ENCODE measurements at regions not wholly inside any gene's neighbourhood (a gene's known extent, or its start where the extent isn't known, plus 50 kb on each side); places are given as distances from the start of the nearest gene placed in this dataset.

DNA sequence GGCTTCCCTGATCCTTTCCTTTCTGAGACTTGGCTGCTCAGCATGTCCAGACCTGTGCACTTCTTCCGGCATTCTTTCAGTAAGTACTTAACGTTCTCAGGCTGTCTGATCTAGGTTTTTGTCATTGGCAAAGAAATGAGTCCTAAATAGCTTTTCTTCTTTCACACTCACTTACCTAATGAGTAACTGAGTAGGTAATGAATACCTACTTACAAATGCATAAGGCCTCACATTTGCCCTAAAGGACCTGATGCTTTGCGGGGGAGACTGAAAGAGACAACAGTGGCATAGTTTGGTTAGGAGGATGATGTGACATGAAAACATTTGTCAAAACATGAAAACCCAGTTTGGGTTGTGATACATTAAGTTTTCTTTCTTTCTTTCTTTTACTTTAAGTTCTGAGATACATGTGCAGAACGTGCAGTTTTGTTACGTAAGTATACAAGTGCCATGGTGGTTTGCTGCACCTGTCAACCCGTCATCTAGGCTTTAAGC is 516.7 kb upstream of the CFAP20DC start:
- DNase-seq (no peak), ATAC-seq (no peak)
- Histone ChIP-seq H3K27me3 (ENCODE audit: control insufficient read depth, insufficient read depth, low read length) (no peaks in the 10 kb centered on the region), H3K9me3 (ENCODE audit: control insufficient read depth, insufficient read depth, low read length) (no peaks in the 10 kb centered on the region), H3K27ac (ENCODE audit: low read length) (no peak overlapping the region), H3K36me3 (ENCODE audit: control insufficient read depth, insufficient read depth, low read length) (no peaks in the 10 kb centered on the region), H3K4me3 (ENCODE audit: low read length) (no peak overlapping the region), H3K4me1 (ENCODE audit: control insufficient read depth, insufficient read depth, low read length) (no peaks in the 10 kb centered on the region)
- Mint-ChIP-seq H3K9me3 (no peaks in the 10 kb centered on the region), H3K27ac (no peak overlapping the region), H3K36me3 (no peaks in the 10 kb centered on the region), H3K4me3 (no peak overlapping the region), H3K4me1 (no peaks in the 10 kb centered on the region), H3K27me3 (ENCODE audit: low read depth in 2 of 2) (peaks cover 9 to 11% of the 10 kb centered on the region in 2 donors)
- 87% methylated on average over 6 of the region's 6 CpGs for WGBS (ENCODE audit: insufficient coverage)
- no peak for TF ChIP-seq CTCF (IDR thresholded peaks at IDR 0.05)
- intact Hi-C loops (cut with micrococcal nuclease) = no loop called here

GRCh38 chr3:59565125-59565524 is 515.3 kb upstream of the CFAP20DC start:
- no peak for TF ChIP-seq CTCF (IDR thresholded peaks at IDR 0.05)
- no peaks in the 10 kb centered on the region for H3K4me1 Mint-ChIP-seq
- no peak overlapping the region for H3K4me3 Mint-ChIP-seq

DNA sequence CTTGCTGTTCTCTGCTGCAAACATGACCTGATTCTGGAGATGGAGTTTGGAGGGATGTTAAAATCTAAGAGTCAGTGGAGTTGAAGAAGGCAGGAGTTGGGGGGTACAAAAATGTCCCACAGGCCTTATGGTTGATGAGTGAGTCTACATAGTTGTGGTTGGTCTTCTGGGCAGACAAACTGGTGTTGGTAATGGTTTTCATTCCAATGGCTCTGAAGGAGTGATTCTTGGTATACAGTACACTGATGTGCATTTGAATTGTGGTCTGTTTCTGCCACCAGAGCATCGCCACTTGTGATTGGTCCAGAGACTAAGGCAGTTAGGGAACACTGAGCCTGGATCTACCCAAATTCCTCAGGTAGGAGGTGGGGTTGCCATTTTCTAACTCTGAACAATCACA is 514.1 kb upstream of the CFAP20DC start:
- ATAC-seq = no peak
- DNase-seq = no peak
- H3K4me3 ChIP-seq (ENCODE audit: low read length) = no peak overlapping the region
- H3K4me3 Mint-ChIP-seq = no peak overlapping the region
- no peak for TF ChIP-seq CTCF (IDR thresholded peaks at IDR 0.05)
- no peaks in the 10 kb centered on the region for H3K27me3 ChIP-seq (ENCODE audit: control insufficient read depth, insufficient read depth, low read length)
- peaks cover 0 to 6% of the 10 kb centered on the region in 2 donors for H3K27me3 Mint-ChIP-seq (ENCODE audit: low read depth in 2 of 2)
- no peaks in the 10 kb centered on the region for H3K4me1 Mint-ChIP-seq
- intact Hi-C loops (cut with micrococcal nuclease) = no loop called here
- H3K27ac Mint-ChIP-seq = no peak overlapping the region
- no peaks in the 10 kb centered on the region for H3K4me1 ChIP-seq (ENCODE audit: control insufficient read depth, insufficient read depth, low read length)
- H3K36me3 Mint-ChIP-seq = no peaks in the 10 kb centered on the region
- WGBS (ENCODE audit: insufficient coverage) = 91% methylated on average over 1 of the region's 1 CpG
- H3K36me3 ChIP-seq (ENCODE audit: control insufficient read depth, insufficient read depth, low read length) = no peaks in the 10 kb centered on the region
- no peaks in the 10 kb centered on the region for H3K9me3 ChIP-seq (ENCODE audit: control insufficient read depth, insufficient read depth, low read length)
- no peak overlapping the region for H3K27ac ChIP-seq (ENCODE audit: low read length)
- no peaks in the 10 kb centered on the region for H3K9me3 Mint-ChIP-seq

More at GRCh38 chr3:59565125-59565524, 515.3 kb upstream of the CFAP20DC start:
- DNase-seq (no peak), ATAC-seq (no peak)
- Histone ChIP-seq H3K36me3 (ENCODE audit: control insufficient read depth, insufficient read depth, low read length) (no peaks in the 10 kb centered on the region), H3K27me3 (ENCODE audit: control insufficient read depth, insufficient read depth, low read length) (no peaks in the 10 kb centered on the region), H3K9me3 (ENCODE audit: control insufficient read depth, insufficient read depth, low read length) (no peaks in the 10 kb centered on the region), H3K4me3 (ENCODE audit: low read length) (no peak overlapping the region), H3K27ac (ENCODE audit: low read length) (no peak overlapping the region), H3K4me1 (ENCODE audit: control insufficient read depth, insufficient read depth, low read length) (no peaks in the 10 kb centered on the region)
- Mint-ChIP-seq H3K27me3 (ENCODE audit: low read depth in 2 of 2) (peaks cover 9 to 10% of the 10 kb centered on the region in 2 donors), H3K9me3 (no peaks in the 10 kb centered on the region), H3K36me3 (no peaks in the 10 kb centered on the region), H3K27ac (no peak overlapping the region)
- WGBS (ENCODE audit: insufficient coverage) = 100% methylated on average over 2 of the region's 2 CpGs
- intact Hi-C loops (cut with micrococcal nuclease) = no loop called here

DNA sequence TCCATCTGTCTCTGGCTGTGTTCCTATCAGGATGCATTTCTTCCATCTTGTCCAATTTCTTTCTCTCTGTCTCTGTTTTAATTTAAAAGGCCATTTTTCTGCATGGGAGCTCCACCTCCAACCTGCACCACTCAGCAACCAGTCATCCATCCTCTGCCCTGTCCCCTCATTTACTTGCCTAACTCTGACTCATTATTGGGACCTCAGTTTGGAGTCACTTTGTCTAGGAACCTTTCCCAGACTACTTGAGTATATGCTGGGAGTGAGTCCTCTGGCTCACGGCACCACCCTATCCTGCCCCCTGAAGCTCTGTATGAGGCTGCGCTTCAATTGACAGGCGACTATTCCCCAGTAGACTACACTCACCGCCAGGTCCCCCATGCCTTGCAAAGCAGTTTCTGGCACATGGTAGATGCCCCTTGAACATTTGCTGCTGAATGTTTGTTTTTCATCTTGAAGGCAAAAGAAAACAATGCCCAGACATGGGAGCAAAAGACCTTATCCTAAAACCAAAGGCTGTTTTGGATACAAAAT is 513.3 kb upstream of the CFAP20DC start:
- no peaks in the 10 kb centered on the region for H3K4me1 ChIP-seq (ENCODE audit: control insufficient read depth, insufficient read depth, low read length)
- no peak for ATAC-seq
- TF ChIP-seq CTCF (IDR thresholded peaks at IDR 0.05) = no peak
- no peak overlapping the region for H3K4me3 ChIP-seq (ENCODE audit: low read length)
- intact Hi-C loops (cut with micrococcal nuclease) = no loop called here
- H3K36me3 Mint-ChIP-seq = no peaks in the 10 kb centered on the region
- 94% methylated on average over 4 of the region's 4 CpGs for WGBS (ENCODE audit: insufficient coverage)
- H3K27me3 Mint-ChIP-seq (ENCODE audit: low read depth in 2 of 2) = peaks cover 0 to 6% of the 10 kb centered on the region in 2 donors
- no peaks in the 10 kb centered on the region for H3K27me3 ChIP-seq (ENCODE audit: control insufficient read depth, insufficient read depth, low read length)
- no peak overlapping the region for H3K27ac Mint-ChIP-seq
- H3K9me3 ChIP-seq (ENCODE audit: control insufficient read depth, insufficient read depth, low read length) = no peaks in the 10 kb centered on the region
- H3K4me3 Mint-ChIP-seq = no peak overlapping the region
- H3K27ac ChIP-seq (ENCODE audit: low read length) = no peak overlapping the region
- no peaks in the 10 kb centered on the region for H3K36me3 ChIP-seq (ENCODE audit: control insufficient read depth, insufficient read depth, low read length)
- H3K9me3 Mint-ChIP-seq = no peaks in the 10 kb centered on the region
- DNase-seq = no peak
- H3K4me1 Mint-ChIP-seq = no peaks in the 10 kb centered on the region
